HG02970 (cell line): ENCODE measurements at regions not wholly inside any gene's neighbourhood (a gene's known extent, or its start where the extent isn't known, plus 50 kb on each side); places are given as distances from the start of the nearest gene placed in this dataset.

ENCODE experiments used
- ATAC-seq: cut with Tn5 transposase; IDR thresholded peaks from one replicate; pipeline ENCODE4 v1.9.1; 2021; ENCODE audit warnings: mild to moderate bottlenecking, moderate library complexity, moderate number of reproducible peaks; ENCODE audit not compliant: unreplicated experiment, low FRiP score

DNA sequence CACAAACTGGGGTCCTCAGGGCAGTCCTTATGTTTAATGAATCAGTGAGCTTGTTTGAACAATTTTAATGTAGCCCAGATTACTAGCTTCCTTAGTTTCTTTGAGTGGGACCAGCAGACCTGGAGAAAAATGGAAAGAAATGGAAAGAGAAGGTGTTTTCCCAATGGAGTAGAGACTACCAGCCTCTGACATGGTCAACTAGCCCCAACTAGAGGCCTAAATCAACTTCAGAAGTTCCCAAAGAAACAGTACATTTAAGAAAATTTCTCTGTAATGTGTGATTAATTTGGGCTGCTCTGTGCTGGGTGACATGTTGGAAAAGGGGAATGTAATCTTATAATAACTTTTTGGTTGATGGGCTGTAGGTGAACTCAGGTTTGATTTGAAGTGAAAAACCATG is 310.9 kb downstream of the MFSD1 start:
- no peak for ATAC-seq

DNA sequence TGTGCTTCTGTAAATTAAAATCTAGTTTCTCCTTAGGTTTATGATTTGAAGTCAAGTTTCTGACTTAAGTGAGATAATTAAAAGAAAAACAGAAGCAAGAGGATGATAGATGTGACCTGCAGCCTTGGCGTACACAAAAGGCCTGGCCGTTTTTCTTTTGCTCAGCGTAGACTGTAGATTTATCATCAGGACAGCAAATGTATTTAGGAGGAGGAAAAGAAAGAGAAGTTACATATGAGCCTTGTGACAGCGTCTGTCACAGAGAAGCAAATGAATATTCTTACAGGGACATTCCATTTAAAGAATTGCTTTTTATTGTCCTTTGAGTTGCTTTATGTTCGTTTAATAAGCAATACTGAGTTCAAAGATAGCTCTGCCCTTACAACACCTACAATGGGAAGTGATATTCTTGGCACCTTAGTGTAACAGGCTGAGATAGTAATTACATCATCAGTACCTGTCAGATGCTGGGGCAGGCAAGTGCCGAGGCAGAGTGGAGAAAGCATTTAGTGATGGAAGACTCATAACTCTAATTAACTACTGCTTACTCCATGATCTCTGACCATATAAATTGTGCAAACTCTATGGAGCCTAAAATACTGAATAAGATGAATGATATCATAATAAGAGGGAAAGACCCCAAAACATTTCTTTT is 311.5 kb downstream of the MFSD1 start:
- ATAC-seq, result no peak

- ATAC-seq, result no peak
Measured at GRCh38 chr3:159114582-159114981, 312.7 kb downstream of the MFSD1 start.

GRCh38 chr3:159123877-159124276 is 322.0 kb downstream of the MFSD1 start:
- ATAC-seq, result no peak

DNA sequence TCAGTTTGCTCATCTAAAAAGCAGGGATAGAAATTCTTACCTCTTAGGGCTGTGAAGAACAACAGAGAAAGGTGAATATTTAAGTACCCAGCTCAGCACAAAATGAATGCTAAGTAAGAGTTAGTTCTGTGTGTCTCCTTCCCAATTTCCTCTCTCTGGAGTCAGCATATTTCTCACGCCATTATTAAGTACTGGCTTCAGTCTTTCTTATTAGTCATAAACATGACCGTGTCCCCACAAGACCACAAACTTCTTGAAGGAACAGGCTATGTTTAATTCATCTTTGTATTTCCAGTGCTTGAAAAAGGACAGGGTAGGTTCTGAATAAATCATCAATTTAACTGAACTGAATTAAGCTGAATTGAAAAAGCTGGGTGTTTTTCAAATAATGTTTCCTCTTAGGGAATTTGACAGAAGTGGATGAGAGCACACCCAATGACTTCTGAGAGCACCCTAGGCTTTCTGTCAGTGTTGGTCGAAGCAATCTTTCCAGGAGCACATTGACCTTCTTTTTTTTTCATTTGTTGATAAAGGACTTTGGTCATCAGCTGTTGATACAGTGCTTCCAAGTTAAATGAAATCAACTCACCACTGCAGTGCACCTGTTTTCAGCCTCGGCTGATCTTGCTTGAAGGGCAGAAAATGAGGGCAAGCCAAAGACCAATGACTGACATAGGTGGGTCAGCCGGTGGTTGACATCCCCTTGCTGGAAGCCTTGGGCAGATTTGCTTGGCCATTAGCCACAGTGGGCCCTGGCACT is 324.6 kb downstream of the MFSD1 start:
- ATAC-seq, result no peak

DNA sequence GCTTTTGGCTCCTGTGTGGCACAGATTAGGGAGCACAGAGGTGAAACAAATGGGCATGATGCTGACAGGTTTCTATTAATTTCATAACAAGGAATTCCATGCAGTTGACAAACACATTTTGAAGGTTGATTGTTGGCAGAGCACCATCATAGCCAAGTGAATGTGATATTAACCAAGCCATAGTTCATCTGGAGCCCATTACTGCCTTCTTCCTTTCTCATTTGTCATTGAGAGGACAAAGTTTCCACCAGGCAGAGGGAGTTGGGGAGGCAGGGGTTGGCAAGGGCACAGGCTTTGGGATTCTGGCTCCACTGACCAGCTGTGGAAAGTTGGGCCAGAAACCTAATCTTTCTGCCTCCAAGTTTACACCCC is 325.2 kb downstream of the MFSD1 start:
- no peak for ATAC-seq

GRCh38 chr3:159128628-159129027 is 326.8 kb downstream of the MFSD1 start:
- ATAC-seq, result no peak

- no peak for ATAC-seq
Measured at GRCh38 chr3:159130108-159130507, 328.3 kb downstream of the MFSD1 start.

DNA sequence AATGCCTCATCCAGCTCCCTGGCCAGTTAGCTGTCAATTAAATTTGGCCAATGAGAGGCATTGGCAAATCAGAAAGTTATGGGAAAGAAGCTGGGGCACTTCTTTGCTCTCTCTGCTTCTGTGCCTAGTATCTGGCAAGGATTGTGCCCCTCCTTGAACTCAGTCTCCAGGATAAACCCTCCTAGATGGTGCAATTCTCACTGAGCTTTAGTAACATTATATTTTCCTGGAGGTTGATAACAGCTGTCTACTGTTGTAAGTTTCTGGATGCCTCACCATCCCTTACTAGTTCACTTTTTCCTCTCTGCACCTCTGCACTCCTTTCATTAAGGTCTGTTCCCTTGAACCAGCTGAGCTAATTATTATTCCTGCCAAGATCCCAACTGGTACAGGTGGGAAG is 329.5 kb downstream of the MFSD1 start:
- no peak for ATAC-seq

GRCh38 chr3:159137949-159138348 is 336.1 kb downstream of the MFSD1 start:
- no peak for ATAC-seq

DNA sequence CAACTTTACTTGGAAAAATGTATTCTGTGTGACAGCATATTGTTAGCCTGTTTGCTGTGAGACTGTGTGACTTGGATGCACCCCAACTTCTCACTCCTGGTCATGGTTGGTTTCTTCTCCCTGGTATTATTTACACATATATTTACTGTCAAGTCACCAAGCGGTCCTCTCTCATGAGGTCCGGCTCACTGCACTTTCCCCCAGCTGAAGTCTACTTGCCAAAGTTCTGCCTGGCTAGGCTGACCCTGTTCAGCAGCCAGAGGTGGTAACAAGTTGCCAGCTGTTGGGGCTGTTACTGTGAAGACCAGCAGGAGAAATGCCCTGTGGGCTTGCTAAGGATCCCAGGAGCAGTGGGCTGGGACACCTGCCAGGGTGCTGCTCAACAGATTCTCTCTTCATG is 337.5 kb downstream of the MFSD1 start:
- ATAC-seq, result no peak

- no peak for ATAC-seq
Measured at GRCh38 chr3:159144472-159144871, 342.6 kb downstream of the MFSD1 start.

GRCh38 chr3:159144891-159145290 is 343.0 kb downstream of the MFSD1 start:
- no peak for ATAC-seq

- no peak for ATAC-seq
Measured at GRCh38 chr3:159146392-159146791, 344.5 kb downstream of the MFSD1 start.

- ATAC-seq, result no peak
Measured at GRCh38 chr3:159146856-159147435, 345.1 kb downstream of the MFSD1 start.

DNA sequence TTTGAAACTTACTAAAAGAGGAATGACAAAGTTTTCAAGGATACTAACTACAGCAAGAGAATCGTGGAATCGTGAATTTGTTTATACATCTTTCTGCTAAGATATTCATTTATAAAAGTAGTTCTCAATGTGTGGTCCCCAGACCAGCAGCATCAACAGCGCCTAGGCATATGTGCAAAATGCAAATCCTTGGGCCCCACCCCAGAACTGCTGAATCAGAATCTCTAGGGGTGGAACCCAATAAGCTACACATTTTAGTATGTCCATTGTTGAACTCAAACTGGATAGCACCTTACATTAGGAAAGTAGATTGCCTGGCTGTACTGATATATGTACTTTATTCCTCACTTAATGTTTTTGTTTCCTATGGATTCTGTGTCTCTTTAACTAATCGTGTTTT is 346.0 kb downstream of the MFSD1 start:
- no peak for ATAC-seq

GRCh38 chr3:159148466-159148865 is 346.6 kb downstream of the MFSD1 start:
- no peak for ATAC-seq

GRCh38 chr3:159149131-159149530 is 347.3 kb downstream of the MFSD1 start:
- ATAC-seq, result no peak

- no peak for ATAC-seq
Measured at GRCh38 chr3:159149633-159150032, 347.8 kb downstream of the MFSD1 start.

DNA sequence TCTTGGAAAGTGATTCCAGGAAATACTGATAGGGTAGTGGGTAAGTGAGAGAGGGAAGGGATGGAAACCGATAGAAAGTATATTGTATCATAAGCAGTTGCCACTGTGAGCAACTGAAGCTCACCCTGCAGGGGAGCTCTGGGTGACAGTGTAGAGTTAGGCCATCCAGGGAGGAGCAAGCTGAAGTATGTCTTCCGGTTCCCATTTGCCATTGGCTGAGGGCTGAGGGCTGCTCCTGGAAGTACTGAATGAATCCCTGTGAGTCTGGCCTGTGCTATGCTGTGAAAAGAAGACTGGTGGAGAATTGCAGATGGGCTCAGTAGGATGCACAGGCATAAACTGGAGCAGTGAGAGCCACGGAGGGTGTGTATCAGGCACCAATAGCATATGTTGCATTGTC is 348.3 kb downstream of the MFSD1 start:
- ATAC-seq, result no peak

DNA sequence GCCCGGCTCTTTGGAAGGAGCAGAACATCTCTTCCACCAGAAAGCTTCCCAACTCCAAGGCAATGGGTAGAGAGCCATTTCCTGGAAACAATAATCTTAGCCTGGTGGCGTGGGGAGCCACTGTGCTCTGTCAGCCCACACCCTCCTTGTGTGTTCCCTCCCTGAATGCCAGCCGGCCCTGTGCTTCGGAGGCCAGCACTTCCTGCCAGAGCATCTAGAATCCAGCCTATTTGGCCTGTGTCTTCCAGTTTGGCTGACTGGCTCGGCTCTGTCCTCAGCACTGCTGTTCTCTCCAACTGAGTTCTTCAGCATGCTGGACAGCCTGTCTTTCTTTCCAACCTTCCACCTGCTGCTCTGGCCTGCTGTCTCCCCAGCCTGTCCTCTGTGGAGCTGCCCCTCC is 349.3 kb downstream of the MFSD1 start:
- no peak for ATAC-seq

- no peak for ATAC-seq
Measured at GRCh38 chr3:159157275-159157674, 355.4 kb downstream of the MFSD1 start.
